ENCODE measurements at regions not wholly inside any gene's neighbourhood (a gene's known extent, or its start where the extent isn't known, plus 50 kb on each side); places are given as distances from the start of the nearest gene placed in this dataset.

DNA sequence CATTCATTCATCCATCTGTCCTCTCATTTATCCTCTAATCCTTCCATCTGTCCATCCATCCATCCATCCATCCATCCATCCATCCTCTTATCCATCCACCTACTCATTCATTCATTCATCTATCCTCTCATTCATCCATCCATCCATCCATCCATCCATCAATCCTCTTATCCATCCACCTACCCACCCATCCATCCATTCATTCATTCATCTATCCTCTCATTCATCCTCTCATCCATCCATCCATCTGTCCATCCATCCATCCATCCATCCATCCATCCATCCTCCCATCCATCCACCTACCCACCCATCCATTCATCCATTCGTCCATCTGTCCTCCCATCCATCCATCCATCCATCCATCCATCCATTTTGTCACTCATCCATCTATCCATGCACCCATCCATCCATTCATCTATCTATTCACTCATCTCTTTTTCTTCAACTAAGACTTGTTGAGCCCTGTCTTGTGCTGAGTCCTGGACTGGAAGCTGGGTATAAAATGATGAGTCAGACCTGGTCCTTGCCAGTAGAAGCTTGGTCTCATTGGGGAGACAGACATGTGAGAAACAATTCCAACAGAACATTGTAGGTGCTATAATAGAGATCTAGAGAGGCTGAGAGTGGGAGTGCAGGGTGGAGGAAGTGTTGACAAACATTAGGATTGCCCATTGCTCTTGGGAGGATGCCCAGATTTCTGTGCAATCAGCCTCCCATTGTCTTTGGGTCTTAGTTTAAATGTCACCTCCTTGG, 55.0 kb upstream of the IER5L start:
- TF ChIP-seq, protein P1, sequence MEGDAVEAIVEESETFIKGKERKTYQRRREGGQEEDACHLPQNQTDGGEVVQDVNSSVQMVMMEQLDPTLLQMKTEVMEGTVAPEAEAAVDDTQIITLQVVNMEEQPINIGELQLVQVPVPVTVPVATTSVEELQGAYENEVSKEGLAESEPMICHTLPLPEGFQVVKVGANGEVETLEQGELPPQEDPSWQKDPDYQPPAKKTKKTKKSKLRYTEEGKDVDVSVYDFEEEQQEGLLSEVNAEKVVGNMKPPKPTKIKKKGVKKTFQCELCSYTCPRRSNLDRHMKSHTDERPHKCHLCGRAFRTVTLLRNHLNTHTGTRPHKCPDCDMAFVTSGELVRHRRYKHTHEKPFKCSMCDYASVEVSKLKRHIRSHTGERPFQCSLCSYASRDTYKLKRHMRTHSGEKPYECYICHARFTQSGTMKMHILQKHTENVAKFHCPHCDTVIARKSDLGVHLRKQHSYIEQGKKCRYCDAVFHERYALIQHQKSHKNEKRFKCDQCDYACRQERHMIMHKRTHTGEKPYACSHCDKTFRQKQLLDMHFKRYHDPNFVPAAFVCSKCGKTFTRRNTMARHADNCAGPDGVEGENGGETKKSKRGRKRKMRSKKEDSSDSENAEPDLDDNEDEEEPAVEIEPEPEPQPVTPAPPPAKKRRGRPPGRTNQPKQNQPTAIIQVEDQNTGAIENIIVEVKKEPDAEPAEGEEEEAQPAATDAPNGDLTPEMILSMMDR (IDR thresholded peaks at IDR 0.05; ENCODE audit: borderline replicate concordance, insufficient read depth, low read depth, low read length) = no peak
- H3K4me3 ChIP-seq (ENCODE audit: low read depth, low read length) = no peak overlapping the region

DNA sequence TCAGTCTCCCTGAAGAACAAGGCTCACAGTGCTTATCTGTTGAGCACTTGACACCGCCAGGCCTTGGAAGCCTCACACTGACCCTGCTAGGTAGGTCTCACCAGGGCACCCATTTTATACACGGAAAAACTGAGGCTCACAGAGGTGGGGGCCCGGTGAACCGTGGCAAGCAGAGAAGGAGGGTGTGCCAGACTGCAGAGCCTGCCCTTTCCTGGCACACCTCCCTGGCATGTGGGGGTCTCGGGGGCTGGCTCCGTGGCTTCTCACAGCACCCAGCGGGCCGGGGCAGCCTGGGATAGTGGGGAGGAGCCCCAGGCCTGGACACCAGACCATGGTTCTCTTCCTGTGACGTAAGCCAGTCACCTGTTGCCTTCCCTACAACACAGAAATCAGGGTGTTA, 53.7 kb upstream of the IER5L start:
- no peak overlapping the region for H3K4me3 ChIP-seq (ENCODE audit: low read depth, low read length)
- TF ChIP-seq, protein P1 (IDR thresholded peaks at IDR 0.05; ENCODE audit: borderline replicate concordance, insufficient read depth, low read depth, low read length) = no peak

- TF ChIP-seq, protein P1 (IDR thresholded peaks at IDR 0.05; ENCODE audit: borderline replicate concordance, insufficient read depth, low read depth, low read length) = no peak
- no peak overlapping the region for H3K4me3 ChIP-seq (ENCODE audit: low read depth, low read length)
Observed at GRCh38 chr9:129231022-129231739, 53.1 kb upstream of the IER5L start.

GRCh38 chr9:129230302-129230701, 52.2 kb upstream of the IER5L start:
- TF ChIP-seq, protein P1 (IDR thresholded peaks at IDR 0.05; ENCODE audit: borderline replicate concordance, insufficient read depth, low read depth, low read length) = no peak
- H3K4me3 ChIP-seq (ENCODE audit: low read depth, low read length) = no peak overlapping the region
